ENCODE measurements at regions not wholly inside any gene's neighbourhood (a gene's known extent, or its start where the extent isn't known, plus 50 kb on each side); places are given as distances from the start of the nearest gene placed in this dataset.
"Not testable (repeated sequence)": the region's sequence is repeated elsewhere in the genome, so short reads cannot be mapped to it uniquely, and the experiment has no call there.

DNA sequence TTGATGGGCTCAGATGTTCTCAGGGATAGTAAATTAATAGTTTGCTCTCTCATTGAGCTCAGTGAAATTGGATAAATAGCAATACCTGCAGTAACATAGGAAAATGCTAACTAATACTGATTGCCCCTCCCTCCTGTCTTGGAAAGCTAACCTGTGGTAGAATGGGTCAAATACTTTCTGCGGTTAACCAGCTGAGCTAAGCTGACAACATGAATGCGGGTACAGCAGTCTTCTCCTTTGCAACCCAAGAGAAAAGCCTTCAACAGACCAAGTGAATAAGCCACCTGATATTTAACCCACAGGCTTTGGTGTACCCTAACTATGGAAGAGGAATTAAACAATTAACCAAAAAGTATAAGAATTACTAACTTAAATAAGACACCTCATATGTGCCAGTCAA lies 408.3 kb upstream of the MAF start:
- no peak for DNase-seq (ENCODE audit: low read depth)

DNA sequence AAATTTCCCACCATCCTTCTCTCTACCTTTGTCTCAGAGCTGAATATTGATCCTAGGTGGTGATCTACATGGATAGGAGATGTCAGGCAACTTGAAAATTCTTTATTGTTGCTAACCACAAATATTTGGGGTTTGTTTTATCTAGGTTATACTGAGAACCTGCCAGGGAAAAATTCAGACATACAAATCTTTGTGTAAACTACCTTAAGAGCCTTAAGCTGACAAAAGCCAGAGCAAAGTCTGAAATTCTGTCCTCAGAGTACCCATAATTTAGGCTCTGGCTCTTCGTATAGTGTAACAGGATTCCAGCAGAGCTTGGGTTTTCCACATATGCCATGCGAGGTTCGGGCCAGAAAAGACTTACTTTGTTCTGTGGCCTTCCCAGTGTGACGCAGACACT lies 406.7 kb upstream of the MAF start:
- no peak for DNase-seq (ENCODE audit: low read depth)

DNA sequence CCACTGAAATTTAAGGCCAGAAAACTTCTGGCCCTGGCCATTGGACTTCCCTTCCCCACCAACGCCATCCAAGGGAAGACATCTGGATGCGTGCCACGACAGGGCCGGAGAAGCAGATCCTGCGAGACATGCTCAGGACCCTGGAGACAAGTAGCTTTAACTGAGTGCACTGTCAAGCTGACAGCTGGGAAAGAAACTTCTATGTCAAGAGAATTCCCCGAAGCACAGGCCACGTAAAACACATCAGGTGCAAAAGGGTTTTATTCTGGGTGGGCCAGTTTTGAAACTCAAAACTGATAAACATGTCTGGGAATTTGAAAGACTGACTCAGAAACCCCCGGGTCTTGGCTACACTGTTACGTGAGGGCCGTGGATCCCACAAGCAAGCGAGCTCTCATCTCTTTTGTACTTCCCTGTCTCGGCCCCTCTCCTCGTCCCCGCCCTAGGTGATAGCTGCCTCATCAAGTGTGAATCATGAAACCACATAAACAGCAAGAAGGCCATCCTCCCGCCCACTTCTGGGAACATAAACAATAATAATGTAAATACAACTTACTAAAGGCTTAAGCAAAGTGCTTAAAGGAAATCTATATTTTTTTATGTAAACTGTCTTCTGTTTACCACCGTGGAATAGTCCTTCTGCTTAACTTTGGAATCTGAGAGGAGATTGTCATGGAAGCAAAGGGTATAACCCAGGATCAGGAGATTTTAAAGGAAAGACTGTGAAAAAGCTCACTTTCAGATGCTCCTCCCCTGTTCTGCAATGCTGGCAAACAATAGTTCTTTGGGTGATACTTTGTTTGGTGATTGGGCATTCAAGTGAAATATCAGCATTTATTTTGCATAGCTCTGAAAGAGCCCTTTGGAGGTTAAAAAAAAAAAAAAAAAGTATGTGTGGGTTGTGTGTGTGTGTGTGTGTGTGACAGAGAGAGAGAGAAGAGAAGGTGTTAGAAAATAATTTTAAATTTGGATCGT lies 406.0 kb upstream of the MAF start:
- no peak for DNase-seq (ENCODE audit: low read depth)

DNA sequence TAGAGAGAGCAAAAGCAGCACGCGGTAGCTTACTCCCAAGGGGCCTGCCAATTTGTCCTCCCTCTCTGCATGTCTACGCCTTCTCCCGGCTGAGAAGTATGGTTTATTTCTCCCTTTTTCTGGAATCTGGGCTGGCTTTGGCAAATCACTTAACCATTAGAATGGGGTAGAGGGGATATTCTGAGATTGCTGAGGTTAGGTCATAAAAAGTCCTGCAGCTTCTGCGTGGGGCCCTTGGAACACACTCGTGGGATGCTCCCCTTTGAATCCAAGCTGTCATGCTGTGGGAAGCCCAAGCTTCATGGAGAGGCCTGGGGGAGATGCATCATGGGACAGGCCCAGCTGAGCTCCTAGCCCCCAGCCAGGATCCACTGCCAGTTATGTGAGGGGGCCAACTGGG lies 403.6 kb upstream of the MAF start:
- DNase-seq (ENCODE audit: low read depth): no peak

DNA sequence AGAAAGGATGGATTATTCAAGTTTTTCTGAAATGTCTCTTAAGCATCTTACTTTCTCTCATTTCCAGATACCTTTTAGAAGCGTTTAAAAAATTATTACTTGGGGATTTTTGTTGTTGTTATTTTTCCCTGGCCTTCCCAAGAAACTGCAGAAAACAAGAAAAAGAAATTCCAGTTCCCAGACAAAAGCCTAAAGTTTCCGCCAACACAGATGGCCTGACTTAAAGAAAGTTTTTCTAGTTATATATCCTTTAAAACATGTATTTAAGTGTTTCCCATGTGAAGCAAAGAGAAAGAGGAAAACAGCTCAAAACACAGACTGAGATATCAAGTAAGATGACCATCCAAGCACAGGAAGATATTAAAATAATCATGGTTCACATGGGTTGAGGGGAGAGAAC lies 401.7 kb upstream of the MAF start:
- DNase-seq (ENCODE audit: low read depth): no peak

DNA sequence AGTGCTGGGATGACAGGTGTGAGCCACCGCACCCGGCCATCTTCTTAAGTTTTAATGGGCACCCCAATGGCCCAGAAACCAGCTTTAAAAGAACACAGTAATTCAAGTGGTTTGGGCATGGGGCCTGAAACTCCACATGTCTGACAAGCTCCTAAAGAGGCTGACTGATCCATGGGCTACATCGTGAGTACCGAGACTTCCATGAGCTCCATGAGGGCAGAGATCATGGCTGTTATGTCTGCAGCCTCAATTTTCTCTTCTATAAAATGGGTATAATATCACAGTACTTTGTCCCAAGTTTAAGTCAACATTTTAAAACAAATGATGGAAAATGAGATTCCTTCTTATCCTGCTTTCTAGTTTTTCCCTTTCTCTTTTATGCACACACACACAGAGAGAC lies 397.6 kb upstream of the MAF start:
- DNase-seq (ENCODE audit: low read depth): no peak

DNA sequence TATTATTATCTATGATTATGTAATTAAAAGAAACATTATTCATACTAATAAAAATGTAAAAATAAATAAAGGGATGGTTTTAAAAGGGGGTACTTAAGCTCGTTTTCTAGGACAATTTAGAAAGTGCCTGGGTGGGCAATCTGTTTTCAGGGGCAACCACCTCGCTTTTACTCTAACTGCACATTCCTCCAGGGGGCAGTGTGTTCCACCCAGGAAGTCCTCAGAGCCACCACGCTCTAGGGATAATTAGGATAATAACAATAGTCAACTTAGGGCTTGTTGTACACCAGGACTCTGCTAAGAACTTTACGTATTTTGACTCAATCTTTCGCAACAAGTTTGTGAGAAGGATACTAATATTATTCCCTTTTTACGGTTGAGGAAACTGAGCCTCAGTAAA lies 396.7 kb upstream of the MAF start:
- no peak for DNase-seq (ENCODE audit: low read depth)

DNA sequence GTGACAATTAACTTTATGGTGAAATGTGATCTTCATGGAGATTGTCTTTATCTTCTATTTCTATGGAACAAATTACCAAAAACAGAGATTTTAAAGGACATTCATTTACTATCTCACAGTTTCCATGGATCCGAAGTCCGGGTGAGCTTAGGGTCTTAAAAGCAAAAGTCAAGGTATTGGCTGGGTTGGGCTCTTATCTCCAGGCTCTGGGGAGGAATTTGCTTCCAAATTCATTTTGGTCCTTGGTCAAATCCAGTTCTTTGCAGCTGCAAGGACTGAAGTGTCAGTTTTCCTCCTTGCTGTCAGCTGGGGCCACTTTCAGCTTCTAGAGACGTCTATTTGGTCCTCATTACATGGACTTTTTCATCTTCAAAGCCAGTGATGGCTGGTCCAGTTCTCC lies 395.8 kb upstream of the MAF start:
- DNase-seq (ENCODE audit: low read depth): no peak

DNA sequence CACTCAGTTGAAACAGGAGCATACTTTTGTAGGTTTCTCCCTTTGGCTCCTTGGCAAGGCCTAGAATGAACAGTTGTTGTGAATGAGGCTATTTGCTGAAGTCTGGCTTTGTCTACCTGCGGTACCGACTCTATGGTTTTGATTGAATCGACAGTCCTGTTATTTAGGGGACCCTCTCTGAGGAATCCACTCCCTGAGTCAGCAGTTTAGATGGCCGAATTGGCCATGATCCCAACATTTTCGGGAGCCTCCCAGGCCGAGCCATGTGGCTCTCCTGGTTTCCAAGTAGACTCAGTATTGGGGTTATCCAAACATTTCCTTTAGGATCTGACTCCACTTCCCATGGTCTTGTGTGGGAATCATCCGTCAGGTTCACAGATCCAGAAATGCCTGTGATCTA lies 394.8 kb upstream of the MAF start:
- DNase-seq (ENCODE audit: low read depth): no peak

DNA sequence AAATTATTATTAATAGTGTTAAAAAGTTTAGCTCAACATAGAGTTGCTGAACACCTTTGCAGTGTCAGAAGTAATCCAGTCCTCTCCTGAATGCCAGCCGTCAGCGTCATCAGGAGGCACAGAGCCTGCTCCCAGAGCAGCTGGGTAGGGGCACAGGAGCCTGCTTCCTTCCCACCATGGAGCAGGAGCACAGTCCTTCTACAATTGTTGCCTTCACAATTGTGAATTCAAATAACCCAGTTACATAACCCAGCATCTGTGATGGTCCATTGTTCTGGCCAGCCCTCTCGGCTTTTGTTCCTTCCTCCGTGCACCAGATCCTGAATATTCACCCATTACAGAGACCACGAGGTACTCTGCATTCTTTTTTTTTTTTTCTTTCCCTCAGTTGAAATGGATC lies 393.9 kb upstream of the MAF start:
- no peak for DNase-seq (ENCODE audit: low read depth)

DNA sequence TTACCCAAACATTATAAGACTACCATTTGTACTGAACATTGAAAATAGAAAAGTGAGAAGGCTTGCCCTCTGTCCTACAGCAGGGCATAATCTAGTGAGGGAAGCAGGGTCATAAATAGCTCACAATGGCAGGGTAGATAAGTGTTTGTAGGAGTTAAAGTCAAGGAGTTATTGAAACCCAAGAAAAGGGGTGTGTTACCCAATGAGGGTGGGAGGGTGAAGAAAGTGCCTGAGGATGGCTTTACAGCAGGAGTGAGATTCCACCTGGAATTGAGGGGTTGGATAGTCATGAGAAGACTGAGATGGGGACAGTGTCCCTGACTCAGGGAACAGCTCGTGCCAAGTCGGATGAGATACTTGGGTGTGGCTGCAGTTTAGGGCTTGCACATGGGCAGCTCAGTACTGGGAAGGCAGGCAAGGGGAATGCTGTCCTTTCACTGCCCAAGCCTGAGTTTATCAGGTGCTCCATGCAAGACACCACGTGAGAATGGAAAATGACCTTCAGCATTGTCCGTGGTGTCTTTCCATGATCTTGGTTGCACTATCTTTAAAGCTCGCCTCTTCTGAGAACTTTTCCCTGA lies 393.2 kb upstream of the MAF start:
- DNase-seq (ENCODE audit: low read depth): no peak

DNA sequence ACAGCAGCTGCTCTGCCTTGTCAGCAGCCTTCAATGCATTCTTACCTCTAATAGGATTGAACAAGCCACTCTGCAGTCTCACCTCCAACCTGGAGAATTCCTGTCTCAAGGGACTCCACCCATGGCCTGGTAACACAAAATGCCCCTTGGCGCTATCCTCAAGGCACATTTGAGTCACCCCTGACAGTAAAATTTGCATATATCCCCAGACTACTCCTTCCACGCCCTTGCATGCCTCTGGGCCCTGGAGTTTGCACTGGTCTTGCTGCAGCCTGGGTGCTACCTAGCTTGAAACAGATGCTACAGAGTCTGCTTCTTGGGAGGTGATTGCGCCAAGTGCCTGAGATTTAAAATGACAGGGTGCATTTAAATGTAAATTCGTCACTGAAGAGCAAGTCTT lies 391.4 kb upstream of the MAF start:
- DNase-seq (ENCODE audit: low read depth): no peak

DNA sequence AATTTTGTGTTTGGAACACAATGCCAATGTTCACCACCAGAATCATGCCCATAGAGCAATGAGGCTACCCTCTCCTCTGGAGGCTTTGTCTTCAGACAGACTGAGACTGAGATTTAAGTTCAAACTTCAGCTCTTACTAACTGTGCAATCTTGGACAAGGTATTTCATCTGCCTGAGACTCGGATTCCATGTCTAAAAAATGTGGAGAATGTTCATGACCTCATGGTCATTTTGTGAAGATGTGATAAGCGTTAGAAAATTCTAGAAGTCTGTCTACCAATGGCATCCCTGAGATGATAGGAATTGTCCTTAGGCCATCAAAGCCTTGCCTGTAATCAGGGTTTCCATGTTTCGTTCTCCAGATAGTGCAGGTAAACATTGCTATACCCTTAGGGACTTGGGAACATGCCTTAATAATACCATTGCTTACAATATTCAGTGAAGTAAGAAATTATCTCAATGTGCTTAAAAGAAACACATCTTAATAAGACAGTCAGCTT lies 388.2 kb upstream of the MAF start:
- DNase-seq (ENCODE audit: low read depth): no peak

DNA sequence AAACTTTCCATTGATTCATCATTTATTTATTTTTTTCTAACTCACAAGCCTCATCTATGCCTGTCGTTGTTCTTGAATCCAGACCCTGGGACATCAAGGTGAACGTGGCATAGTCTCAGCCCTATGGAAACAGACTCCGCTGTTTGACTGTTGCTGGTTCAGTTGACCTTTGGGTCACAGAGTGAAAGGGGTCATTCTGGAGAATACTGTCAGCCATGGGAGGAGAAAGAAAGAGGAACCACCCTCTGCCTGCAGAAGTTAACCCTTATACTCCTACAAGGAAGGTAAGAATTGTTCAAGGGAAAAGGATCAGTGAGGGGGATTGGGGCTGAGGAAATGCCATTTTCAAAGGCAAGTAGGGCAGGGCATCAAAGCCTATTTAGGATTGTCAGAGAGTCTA lies 387.6 kb upstream of the MAF start:
- no peak for DNase-seq (ENCODE audit: low read depth)

DNA sequence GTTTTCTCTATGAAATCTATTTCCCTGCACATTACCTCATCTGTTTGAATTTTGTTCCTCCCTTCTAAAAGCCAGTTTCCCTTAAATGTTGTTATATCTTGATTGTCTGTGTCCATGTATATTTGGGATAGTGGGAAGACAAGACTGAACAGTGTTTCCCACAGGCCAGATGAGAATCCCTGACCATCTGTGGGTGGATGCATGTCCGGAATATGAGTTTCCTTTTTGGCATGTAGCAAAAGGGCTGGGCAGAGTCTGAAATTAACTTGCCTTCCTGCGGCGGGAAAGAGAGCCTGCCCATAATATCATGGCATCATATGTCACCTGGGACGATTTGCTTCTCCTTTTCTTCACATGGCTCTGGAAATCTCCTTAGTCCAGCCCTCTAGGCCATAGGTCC lies 385.8 kb upstream of the MAF start:
- no peak for DNase-seq (ENCODE audit: low read depth)

DNA sequence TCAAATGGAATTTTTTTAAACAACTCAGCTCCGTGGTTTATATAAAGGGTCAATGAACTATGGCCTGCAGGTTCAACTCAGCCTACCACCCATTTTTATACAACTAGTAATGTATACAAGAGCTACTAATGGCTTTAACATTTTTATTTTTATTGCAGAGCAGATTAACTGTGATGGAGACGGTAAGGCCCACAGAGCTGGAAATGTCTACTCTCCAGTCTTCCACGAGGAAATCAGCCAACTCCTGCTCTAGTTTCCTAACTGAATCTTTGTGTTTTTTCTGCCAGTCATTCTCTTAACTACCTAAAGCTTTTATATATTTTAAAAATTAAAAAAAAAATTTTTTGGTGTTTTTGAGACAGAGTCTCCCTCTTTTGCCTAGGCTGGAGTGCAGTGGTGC lies 385.1 kb upstream of the MAF start:
- DNase-seq (ENCODE audit: low read depth): no peak

DNA sequence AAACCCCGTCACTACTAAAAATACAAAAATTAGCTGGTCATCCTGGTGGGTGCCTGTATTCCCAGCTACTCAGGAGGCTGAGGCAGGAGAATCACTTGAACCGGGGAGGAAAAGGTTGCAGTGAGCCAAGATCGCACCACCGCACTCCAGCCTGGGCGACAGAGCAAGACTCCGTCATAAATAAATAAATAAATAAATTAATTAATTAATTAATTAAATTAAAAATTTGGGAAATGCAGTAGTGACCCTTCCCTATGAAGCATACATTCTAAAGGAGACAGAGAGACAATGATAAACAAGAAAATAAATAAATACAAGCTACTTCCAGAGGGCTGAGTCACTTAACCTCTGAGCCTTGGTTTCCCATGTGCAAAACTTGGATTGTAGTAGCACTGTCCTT lies 383.6 kb upstream of the MAF start:
- not testable (repeated sequence) for DNase-seq (ENCODE audit: low read depth)

DNA sequence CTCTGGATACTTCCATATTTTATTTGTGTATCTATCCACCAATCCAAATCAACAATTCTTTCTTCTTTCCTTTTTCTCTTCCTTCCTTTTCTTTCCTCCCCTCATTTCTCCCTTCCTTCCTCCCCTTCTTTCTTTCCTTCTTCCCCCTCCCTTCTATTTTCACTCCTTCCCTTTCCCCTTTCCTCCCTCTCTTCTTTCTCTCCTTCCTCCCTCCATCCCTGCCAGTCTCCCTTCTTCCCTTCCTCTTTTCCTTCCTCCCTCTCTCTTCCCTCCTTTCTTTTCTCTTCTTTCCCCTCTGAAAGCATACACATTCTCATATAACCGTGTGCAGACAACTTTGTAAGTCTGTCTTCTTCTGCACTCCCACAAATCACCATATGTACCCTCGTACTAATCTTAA lies 382.3 kb upstream of the MAF start:
- DNase-seq (ENCODE audit: low read depth): no peak

DNA sequence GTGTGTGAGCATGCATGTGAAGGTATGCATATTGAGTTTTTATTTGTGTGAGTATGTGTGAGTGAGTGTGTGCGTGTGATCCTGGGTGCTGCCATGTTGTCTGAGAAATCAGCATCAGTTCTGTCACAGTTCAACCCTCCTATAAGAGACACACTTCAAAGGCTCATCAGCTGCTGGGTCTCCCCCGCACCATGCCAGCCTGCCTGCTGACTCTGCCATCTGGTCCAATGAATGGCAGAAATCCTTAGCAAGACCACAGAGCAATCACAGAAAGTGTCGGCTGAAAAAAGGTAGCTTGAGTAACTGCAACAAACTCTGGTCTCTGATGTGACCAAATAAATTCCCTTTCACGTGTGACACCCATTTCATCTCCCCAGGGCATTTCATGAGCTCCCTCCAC lies 381.8 kb upstream of the MAF start:
- no peak for DNase-seq (ENCODE audit: low read depth)

DNA sequence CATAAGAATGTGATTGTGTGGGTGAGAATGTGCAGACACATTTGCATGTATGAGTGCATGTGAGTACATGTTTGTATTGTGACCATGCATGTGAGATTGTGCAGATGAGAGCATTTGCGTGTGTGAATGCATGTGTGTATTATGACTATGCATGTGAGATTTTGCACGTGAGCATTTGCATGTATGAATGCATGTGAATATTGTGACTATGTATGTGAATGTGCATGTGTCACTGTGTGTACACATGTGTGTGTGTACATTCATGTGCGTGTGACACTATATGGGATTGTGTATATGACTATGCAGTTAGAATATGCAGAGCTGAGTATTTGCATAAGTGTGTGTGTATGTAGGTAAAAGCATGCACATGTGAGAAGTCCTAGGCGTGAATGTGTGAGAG lies 381.3 kb upstream of the MAF start:
- no peak for DNase-seq (ENCODE audit: low read depth)

DNA sequence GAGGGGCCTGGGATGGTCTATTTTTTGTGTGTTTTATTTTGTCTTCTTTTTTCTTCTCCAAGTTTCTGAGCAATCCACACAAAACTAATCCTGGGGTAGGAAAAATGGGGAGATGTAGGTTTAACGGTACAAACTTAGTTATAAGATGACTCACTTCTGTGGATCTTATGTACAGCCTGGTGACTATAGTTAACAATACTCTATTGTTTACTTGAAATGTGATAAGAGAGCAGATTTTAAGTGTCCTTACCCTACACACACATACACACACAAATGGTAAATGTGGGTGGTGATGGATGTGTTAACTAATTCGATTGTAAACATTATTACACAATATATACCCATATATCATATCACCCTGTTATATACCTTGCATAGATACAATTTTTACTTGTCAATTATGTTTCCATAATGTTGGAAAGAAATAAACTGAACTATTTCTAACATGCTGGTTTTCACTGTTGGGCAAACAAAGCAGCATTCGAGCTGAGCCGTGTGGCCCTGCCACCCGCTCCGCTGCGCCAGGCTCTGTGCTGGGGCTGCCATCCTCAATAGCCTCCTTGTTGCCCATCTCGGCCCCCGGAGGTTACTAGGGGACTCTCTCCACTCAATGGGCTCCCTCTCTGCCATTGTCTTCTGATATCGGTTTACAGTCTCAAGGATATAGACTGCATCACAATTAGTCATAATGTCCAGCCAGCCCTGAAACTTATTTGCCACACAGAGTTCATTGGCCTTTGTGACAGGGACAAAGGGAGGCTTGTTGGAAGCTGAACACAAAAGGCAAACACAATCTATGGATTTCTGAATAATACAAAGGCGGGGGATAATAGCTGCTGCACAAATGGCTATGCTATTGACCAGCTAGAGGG lies 380.3 kb upstream of the MAF start:
- no peak for DNase-seq (ENCODE audit: low read depth)

DNA sequence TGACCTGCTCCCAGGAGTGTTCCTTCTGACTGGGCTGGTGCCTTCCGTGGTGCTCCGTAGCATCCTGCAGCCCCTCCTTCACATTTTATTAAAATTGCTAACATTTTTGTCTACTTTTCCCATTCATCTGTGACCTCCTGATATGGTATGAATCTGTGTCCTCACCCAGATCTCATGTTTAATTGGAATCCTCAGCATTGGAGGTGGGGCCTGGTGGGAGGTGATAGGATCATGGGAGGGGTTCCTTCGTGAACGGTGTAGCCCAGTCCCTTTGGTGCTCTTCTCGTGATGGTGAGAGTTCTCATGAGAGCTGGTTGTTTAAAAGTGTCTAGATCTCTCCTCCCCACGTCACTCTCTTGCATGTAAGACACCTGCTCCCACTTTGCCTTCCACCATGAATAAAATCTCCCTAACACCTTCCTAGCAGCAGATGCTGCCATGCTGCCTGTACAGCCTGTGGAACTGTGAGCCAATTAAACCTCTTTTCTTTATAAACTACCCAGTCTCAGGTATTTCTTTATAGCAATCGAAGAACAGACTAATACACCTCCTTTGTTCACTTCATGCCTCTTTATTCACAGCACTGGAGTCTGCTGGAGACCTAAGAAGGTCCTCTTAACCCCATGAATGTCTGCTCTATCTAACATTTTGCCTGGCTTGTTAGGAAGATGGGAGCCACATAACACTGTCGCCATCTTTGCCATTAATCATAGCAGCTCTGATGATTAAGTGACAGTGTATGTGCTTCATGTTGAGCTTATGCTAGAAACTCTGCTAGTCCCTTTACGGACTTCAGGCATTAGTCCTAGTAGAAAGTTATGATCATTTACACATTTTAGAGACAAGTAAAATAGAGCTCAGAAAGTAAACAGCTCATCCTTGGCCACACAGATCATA lies 377.7 kb upstream of the MAF start:
- DNase-seq (ENCODE audit: low read depth): no peak

All from stimulated activated CD8-positive, alpha-beta memory T cell treated with anti-CD3 and anti-CD28 coated beads, Interleukin-12 subunit alpha, Interleukin-12 subunit beta, amount 100 ng/mL, for 4 hours (primary cell).